HUES64 (cell line): ENCODE measurements at regions not wholly inside any gene's neighbourhood (a gene's known extent, or its start where the extent isn't known, plus 50 kb on each side); places are given as distances from the start of the nearest gene placed in this dataset.
"Not testable (repeated sequence)": the region's sequence is repeated elsewhere in the genome, so short reads cannot be mapped to it uniquely, and the experiment has no call there.

Experiments used
- H3K27ac ChIP-seq: 2 replicates; pipeline ENCODE4 v1.7.0; 2013; ENCODE audit warnings: low read depth, low read length, inconsistent platforms
- H3K27me3 ChIP-seq: 2 replicates; pipeline ENCODE4 v1.6.1; 2013; ENCODE audit warnings: mild to moderate bottlenecking, low read length; ENCODE audit not compliant: insufficient read depth
- H3K36me3 ChIP-seq: 2 replicates; pipeline ENCODE4 v1.6.1; 2013; ENCODE audit warnings: mild to moderate bottlenecking, low read length; ENCODE audit not compliant: insufficient read depth
- H3K4me1 ChIP-seq: 2 replicates; pipeline ENCODE4 v1.6.1; 2013; ENCODE audit warnings: mild to moderate bottlenecking, low read length, moderate library complexity; ENCODE audit not compliant: insufficient read depth
- H3K4me3 ChIP-seq: 2 replicates; pipeline ENCODE4 v1.5.1; 2013; ENCODE audit warnings: mild to moderate bottlenecking, low read length, moderate library complexity
- H3K9ac ChIP-seq: 2 replicates; pipeline ENCODE4 v1.6.1; 2013; ENCODE audit warnings: mild to moderate bottlenecking, low read depth, low read length
- H3K9me3 ChIP-seq: 2 replicates; pipeline ENCODE4 v1.6.1; 2013; ENCODE audit warnings: low read depth, low read length; ENCODE audit not compliant: insufficient read depth
- WGBS: fragments of 150-250, 120-280 bp; methylation state at CpG from one replicate; pipeline ENCODE4 v1.1.7; 2013; ENCODE audit warnings: missing lambda C conversion rate; 5-methylcytosine and 5-hydroxymethylcytosine counted together

GRCh38 chr15:61336026-61336638 lies 107.0 kb upstream of the RORA start:
- Histone ChIP-seq H3K36me3 (no peaks in the 10 kb centered on the region), H3K4me1 (no peaks in the 10 kb centered on the region), H3K27me3 (no peaks in the 10 kb centered on the region), H3K27ac (no peak overlapping the region), H3K9me3 (peaks cover 4% of the 10 kb centered on the region; the same call in 1 of the 2 replicates), H3K4me3 (no peak overlapping the region), H3K9ac (no peak overlapping the region)
- 89% methylated on average over 2 of the region's 3 CpGs for WGBS

- not testable (repeated sequence) for H3K4me3 ChIP-seq, H3K36me3 ChIP-seq, H3K9me3 ChIP-seq, H3K9ac ChIP-seq, H3K27ac ChIP-seq, H3K4me1 ChIP-seq, H3K27me3 ChIP-seq
- 98% methylated on average over 2 of the region's 5 CpGs for WGBS
Observed at GRCh38 chr15:61334714-61335113, 105.6 kb upstream of the RORA start.

- WGBS: no CpG with 5 or more reads among the region's 3 CpGs
- Histone ChIP-seq H3K36me3 (no peaks in the 10 kb centered on the region), H3K4me3 (no peak overlapping the region), H3K4me1 (no peaks in the 10 kb centered on the region), H3K27ac (no peak overlapping the region), H3K27me3 (no peaks in the 10 kb centered on the region; the same call in 1 of the 2 replicates), H3K9me3 (peaks cover 4% of the 10 kb centered on the region; the same call in 1 of the 2 replicates), H3K9ac (no peak overlapping the region)
Observed at GRCh38 chr15:61331019-61331418, 101.9 kb upstream of the RORA start.

- Histone ChIP-seq H3K27ac (no peak overlapping the region), H3K4me3 (no peak overlapping the region), H3K4me1 (no peaks in the 10 kb centered on the region), H3K27me3 (no peaks in the 10 kb centered on the region; the same call in 1 of the 2 replicates), H3K36me3 (no peaks in the 10 kb centered on the region), H3K9me3 (no peaks in the 10 kb centered on the region), H3K9ac (no peak overlapping the region)
- 95% methylated on average over 8 of the region's 8 CpGs for WGBS
Observed at GRCh38 chr15:61327019-61327631, 98.0 kb upstream of the RORA start.

GRCh38 chr15:61319892-61320291 lies 90.8 kb upstream of the RORA start:
- no peaks in the 10 kb centered on the region for H3K27me3 ChIP-seq
- no peak overlapping the region for H3K27ac ChIP-seq
- H3K4me1 ChIP-seq: no peaks in the 10 kb centered on the region
- peaks cover 5% of the 10 kb centered on the region; the same call in 1 of the 2 replicates for H3K9me3 ChIP-seq
- no peak overlapping the region for H3K9ac ChIP-seq
- H3K4me3 ChIP-seq: no peak overlapping the region
- WGBS: 92% methylated on average over 2 of the region's 2 CpGs
- no peaks in the 10 kb centered on the region for H3K36me3 ChIP-seq

- Histone ChIP-seq H3K27me3 (no peaks in the 10 kb centered on the region), H3K27ac (no peak overlapping the region), H3K4me1 (no peaks in the 10 kb centered on the region), H3K36me3 (no peaks in the 10 kb centered on the region), H3K9ac (no peak overlapping the region), H3K4me3 (no peak overlapping the region), H3K9me3 (peaks cover 5% of the 10 kb centered on the region; the same call in 1 of the 2 replicates)
- 88% methylated on average over 7 of the region's 7 CpGs for WGBS
Observed at GRCh38 chr15:61318802-61319525, 89.9 kb upstream of the RORA start.

GRCh38 chr15:61318301-61318700 lies 89.2 kb upstream of the RORA start:
- H3K4me3 ChIP-seq: no peak overlapping the region
- H3K4me1 ChIP-seq: no peaks in the 10 kb centered on the region
- no peak overlapping the region for H3K9ac ChIP-seq
- H3K27ac ChIP-seq: no peak overlapping the region
- 86% methylated on average over 6 of the region's 6 CpGs for WGBS
- H3K9me3 ChIP-seq: peaks cover 5% of the 10 kb centered on the region; the same call in 1 of the 2 replicates
- H3K36me3 ChIP-seq: no peaks in the 10 kb centered on the region
- no peaks in the 10 kb centered on the region for H3K27me3 ChIP-seq

- Histone ChIP-seq H3K4me3 (no peak overlapping the region), H3K27ac (no peak overlapping the region), H3K9me3 (no peaks in the 10 kb centered on the region; the same call in 1 of the 2 replicates), H3K4me1 (no peaks in the 10 kb centered on the region), H3K27me3 (no peaks in the 10 kb centered on the region), H3K9ac (no peak overlapping the region), H3K36me3 (no peaks in the 10 kb centered on the region)
- 95% methylated on average over 6 of the region's 6 CpGs for WGBS
Observed at GRCh38 chr15:61315471-61315870, 86.4 kb upstream of the RORA start.

GRCh38 chr15:61314427-61314826 lies 85.3 kb upstream of the RORA start:
- H3K27me3 ChIP-seq: no peaks in the 10 kb centered on the region
- H3K36me3 ChIP-seq: no peaks in the 10 kb centered on the region
- H3K9me3 ChIP-seq: no peaks in the 10 kb centered on the region
- no peaks in the 10 kb centered on the region for H3K4me1 ChIP-seq
- H3K27ac ChIP-seq: no peak overlapping the region
- H3K9ac ChIP-seq: no peak overlapping the region
- no peak overlapping the region for H3K4me3 ChIP-seq

GRCh38 chr15:61309617-61310016 lies 80.5 kb upstream of the RORA start:
- no peak overlapping the region for H3K27ac ChIP-seq
- no peaks in the 10 kb centered on the region for H3K4me1 ChIP-seq
- no peaks in the 10 kb centered on the region for H3K9me3 ChIP-seq
- no peaks in the 10 kb centered on the region for H3K27me3 ChIP-seq
- H3K9ac ChIP-seq: no peak overlapping the region
- 95% methylated on average over 5 of the region's 5 CpGs for WGBS
- no peak overlapping the region for H3K4me3 ChIP-seq
- no peaks in the 10 kb centered on the region for H3K36me3 ChIP-seq

- WGBS: 76% methylated on average over 7 of the region's 7 CpGs
- no peaks in the 10 kb centered on the region for H3K36me3 ChIP-seq
- no peaks in the 10 kb centered on the region for H3K4me1 ChIP-seq
- no peaks in the 10 kb centered on the region for H3K27me3 ChIP-seq
- no peak overlapping the region for H3K9ac ChIP-seq
- no peaks in the 10 kb centered on the region for H3K9me3 ChIP-seq
- H3K4me3 ChIP-seq: no peak overlapping the region
- H3K27ac ChIP-seq: no peak overlapping the region
Observed at GRCh38 chr15:61309031-61309511, 80.0 kb upstream of the RORA start.
